Hematopoietic multipotent progenitor cell treated with erythropoietin and hydrocortisone succinate and interleukin-3 and kit ligand, for 15 days (in vitro differentiated cells): ENCODE measurements at regions not wholly inside any gene's neighbourhood (a gene's known extent, or its start where the extent isn't known, plus 50 kb on each side); places are given as distances from the start of the nearest gene placed in this dataset.

Source experiments
- DNase-seq: peaks from one replicate; pipeline ENCODE4 v3.0.0-alpha.2; 2015; ENCODE audit warnings: low spot score

DNA sequence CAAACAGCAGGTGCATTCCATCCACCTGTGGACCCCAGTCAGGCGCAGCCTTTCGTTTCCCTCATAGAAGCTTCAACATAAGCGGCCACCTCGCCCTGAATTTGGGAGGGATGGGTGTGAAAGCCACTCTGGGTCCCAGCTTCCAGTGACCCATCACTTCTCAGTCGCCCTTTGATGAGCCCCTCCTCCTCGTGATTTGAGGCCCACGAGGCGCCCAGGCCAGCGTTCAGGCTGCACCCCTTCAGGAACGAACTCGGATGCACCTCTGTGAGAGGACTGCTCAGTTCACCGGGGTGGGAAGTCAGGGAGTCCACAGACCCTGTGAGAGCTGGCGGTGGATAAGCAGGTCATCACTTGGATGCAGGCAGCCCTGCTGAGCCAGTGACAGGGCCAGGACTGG lies 1118.2 kb downstream of the BRD1 start:
- no peak for DNase-seq

DNA sequence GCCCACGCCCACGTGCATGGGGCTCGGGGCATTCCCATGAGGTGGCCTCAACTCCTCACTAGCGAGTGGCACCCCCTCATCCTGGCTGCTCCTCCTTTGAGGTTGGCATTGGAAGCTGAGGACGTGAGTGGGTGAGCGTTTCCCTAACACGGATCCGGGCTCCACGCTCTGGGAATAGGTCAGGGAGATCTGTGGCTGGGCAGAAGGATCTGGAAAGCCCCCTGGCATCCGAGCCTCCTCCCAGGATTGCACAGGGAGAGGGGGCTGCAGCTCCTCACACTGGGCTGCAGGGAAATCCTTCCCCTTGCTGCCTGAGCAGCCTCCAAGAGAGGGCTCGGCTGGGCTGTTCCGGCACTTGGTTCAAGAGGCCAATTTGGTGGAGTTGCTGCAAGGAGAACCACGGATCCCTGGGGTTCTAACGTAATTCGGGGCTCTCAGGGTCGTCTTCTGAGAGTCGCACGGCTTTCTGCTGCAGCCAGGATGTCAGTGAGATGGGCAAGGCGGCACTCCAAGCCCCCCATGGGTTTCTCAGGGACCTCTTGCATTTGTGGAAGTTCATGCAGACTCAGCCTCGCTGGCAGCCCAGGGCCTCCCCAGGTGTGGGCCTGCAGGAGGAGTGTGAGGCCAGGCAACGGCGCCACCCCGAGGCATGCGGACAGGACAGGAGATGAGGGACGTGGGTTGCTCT lies 1119.0 kb downstream of the BRD1 start:
- no peak for DNase-seq

DNA sequence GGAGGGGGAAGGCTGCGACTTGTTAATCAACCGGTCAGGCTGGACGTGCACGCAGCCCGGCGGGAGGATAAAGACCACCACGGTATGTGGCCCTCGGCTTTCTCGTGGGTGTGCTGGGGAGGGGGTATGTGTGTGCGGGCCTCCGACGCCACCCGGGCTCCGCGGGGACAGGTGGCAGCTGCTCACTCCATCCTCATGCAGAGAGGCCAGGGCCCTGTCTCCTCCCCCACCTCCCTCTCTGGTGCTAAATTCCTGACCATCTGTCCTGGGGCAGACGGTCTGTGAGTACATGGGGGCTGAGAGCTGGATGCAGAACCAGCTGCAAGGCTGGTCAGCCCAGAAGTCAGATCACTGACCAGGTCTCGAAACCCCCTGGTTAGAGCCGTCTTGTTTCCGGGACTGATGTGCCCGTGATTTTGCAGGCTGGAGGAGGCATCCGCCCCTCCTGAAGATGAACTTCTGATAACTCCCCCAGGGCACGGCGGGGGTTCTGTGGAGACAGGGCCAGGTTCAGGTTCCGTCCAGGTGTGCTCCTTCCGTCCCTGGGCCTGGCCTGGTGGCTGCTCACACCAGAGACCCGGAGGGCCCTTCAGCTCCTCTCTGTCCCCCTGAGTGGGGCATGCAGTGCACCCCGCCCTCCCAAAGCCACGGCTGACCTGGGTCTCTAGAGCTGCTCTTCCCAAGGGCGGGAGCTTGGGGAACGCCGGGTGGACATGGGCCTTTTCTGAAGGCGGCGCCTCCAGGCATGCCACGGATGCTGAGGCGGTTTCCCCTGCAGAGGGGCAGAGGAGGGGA lies 1119.7 kb downstream of the BRD1 start:
- no peak for DNase-seq

DNA sequence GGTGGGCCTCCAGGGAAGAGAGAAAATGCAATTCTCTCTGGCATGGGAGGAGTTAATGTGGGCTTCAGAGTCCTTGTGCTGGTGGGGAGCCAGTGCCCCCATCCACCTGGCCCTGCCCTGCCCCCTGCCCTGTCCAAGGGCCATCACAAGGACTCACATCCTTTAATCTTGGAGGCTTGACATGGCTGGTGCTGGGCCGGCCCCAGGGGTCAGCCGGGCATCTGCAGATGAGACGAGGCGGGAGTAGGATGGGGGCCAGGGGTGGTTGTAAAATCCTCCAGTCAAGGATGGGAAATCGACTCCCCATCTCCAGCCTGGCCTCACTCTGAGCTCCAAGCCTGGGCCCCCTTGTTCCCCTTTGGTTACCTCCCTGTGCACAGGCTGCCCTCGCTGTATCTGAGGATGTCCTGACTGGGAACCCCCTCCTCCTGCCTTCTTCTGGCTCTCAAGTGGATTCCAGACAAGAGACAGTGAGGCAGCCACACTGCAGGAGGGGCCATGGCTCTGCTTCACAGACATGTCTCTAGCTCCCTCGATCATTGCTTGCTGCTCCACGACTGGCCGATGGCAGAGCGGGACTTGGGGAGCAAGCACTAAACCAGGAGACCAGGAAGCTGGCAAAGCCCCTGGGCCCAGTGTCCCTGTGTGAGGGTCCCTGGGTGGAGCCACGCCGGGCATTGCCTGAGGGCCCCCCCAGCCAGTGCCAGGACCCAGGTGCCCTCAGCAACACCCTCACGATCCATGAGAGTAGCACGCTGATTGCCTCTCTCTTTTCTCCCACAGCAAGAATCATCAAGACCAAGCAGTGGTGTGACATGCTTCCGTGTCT lies 1120.5 kb downstream of the BRD1 start:
- no peak for DNase-seq

DNA sequence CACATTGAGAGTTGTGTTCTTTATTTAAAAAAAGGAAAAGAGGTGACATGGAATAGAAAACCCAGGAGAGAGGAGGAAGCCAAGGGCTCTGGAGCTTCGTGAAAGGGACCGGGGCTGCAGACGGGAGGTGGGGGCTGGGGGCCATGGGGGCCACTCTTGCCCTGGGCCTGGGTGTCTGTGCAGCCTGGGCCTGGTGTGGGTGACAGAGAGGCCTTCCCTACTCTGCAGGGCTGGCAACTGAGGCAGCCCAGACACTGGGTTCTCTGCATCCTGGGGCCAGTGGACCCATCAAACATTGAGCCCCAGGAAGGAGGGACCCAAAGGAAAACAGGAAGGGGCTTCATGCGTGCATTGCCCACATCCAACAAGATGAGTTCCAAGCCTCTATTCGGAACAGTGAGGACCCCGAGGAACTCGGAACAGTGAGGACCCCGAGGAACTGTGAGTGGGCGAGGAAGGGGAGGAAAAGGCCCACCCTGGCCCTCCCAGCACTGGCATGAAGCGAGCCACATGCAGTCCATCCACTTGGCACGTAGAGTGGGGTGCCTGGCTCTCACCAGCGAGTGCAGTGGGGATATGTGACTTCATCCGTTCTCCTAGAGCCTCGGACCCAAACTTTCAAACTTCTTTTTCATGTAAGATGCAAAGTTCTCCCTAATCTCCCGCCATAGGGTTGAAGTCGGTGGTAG lies 1121.6 kb downstream of the BRD1 start:
- no peak for DNase-seq

DNA sequence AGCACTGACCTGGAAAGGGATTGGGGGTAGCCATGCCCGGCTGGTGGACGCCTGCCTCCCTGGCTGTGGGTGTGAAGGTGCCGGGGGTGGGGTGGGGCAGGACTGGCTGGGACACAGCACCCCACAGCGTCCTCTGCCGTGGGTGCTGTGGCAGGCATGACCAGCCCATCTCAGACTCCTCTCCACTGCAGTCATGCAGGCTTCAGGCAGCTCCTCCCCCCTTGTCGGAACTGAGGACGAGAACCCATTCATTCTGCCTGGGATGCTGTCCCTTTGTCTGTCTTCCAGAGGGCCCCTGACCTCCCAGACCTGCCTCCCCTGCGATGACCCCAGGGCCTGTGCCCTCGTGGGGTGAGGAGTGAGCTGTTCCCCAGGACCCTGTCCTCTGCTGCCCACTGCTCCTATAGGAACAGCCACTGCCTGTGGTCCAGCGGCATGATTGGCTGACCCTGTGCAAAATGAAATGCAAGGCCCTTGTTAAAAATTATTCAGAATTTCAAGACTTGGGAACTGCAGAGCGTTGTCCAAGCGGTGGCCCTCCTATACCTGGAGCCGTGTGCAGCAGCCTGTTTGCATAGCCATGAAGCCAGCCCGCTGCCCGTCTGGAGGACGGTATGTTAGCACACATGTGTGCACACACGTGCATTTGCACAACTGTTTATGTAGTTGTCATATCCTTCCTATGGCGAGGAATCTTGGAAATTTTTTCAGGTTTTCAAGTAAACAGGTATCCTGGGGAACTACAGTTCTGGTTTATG lies 1122.3 kb downstream of the BRD1 start:
- no peak for DNase-seq

DNA sequence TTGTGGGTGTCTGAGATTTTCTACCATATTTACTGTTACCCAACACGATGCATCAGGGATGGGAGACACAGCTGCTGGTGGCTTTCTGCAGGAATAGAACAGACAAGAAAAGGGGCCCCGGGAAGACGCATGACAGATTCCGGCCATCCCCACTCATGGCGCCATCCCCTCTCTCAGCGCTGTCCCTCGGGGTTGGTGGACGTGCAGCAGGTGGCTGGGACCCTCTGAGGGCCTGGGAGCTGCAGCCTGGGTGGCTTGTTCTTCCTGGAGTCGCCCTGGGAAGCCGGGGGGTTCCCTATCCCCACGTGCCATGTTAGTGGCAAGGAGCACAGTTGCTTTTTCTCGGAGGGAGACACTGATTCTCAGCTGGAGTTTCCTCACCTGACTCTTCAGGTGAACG lies 1123.3 kb downstream of the BRD1 start:
- no peak for DNase-seq

DNA sequence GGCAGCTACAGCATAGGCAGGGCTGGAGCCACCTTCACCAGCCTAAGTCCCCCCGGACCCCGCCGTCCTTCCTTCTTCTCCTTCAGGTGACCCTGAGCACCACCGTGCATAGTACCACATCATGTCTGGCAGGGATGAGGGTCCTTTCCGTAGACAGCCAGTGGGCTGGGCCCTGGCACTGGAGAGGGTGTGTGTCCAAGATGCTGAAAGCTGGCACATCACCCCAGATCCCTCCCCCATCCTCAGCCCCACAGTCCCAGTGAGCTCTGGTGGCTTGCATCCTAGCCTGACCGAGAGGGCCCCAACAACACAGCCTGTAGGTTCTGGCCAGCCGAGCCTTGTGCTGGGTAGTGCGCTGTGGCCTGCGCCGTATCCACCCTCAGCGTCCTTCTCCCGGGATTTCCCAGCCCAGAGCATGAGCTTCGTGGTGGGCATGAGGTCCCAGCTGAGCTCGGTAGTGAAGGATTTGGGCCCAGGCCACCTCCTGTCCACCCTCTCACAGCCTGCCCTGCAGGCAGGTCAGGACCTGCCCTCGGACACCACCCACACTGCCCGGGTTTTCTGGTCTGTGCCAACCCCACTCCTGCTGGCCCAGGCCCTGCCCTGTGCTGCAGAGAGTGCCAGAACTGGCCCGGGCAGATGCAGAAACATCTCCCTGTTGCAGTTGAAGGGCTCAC lies 1124.3 kb downstream of the BRD1 start:
- no peak for DNase-seq

DNA sequence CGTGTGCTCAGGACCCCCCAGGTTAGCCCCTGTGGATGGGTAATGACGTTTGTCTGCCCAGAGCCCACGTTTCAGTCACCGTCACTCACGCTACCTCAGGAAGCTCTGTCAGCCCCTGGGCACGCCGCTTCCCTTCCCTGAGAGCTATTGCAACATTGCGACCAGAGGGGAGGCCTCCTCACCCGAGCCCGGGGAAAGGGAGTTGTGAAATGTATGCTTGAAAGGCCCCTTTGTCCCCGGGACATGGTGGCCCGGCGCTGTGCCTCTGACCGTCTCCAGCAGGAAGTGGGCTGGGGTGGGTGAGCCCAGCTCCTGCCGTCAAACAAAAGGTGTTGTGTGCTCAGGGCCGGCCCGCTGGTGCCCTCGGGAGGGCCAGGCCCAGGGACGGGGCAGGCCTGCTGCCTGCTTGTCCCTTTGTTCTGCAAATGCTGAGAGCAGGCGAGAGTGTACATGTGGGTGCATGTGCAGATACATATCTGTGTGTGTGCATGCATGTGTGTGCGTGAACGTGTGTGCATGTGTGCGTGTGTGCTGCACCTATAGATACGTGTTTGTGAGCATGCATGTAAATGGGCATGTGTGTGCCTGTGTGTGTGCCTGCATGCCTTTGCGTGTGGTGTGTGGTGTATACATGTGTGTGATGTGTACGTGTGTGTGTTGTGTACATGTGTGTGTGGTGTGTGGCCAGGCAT lies 1125.0 kb downstream of the BRD1 start:
- DNase-seq = no peak

DNA sequence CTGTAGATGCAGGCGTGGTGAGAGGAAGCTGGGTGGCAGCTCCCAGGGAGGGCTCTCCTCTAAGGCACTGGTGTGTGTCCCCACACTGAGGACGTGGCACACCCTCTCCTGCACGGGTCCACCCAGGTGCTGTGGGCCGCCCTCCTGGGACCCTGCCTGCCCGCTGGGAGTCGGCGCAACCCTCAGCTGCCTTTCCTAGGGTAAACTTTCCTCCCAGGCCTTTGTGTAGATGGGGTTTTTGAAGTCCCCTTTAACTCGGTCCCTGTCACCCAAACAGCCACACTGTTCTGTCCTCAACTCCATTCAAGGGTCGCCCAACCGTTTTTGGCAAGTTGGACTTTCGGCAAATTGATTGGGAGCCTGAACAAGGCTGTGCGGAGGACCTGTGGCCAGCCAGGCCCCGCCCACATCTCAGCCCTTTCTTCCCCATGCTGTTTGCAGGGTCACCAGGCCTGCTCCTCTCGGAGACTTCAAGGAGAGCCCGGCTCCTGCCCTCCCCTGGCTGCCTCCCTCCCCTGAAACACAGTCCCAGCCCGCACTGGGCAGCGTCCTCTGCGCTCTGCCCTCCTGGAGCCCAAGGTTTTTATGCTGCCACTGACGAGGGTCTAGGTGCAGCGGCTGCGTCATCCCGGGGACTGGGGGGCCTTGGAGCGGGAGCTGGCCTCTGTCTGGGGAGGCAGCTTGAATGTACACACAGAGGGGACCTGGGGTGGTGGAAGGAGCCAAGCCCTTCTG lies 1126.2 kb downstream of the BRD1 start:
- DNase-seq = no peak

DNA sequence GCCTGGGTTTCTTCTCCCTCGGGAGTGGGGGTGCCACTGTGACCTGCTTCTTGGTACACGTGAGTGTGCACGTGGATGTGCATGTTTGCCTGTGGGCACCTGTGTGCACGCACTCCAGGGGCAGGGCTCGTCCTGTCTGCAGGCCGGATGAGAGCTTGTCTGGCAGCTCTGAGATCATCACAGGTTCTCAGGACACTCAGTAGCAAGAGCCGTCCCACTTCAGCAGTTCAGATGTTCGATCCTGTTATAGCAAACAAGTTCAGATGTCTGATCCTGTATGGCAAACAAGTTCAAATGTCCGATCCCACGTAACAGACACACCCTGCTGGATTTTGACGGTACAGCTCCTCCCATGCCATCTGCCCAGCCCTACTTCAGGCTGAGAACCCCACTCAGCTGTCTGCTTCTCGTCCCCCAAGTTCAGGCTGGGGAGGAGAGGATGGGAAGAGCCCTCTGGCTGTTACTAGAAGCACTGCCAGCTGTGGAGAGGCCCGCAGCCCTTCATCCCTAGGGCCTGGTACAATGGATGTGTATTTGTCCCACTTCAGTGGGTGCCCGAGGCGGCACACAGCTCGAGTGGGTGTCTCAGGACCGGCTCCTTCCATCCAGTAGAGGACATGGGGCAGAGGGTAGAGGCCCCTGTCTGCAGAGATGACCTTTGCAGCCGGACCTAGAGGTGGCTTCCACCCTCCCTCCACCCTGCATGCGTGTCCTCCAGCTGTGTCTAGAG lies 1126.9 kb downstream of the BRD1 start:
- no peak for DNase-seq

DNA sequence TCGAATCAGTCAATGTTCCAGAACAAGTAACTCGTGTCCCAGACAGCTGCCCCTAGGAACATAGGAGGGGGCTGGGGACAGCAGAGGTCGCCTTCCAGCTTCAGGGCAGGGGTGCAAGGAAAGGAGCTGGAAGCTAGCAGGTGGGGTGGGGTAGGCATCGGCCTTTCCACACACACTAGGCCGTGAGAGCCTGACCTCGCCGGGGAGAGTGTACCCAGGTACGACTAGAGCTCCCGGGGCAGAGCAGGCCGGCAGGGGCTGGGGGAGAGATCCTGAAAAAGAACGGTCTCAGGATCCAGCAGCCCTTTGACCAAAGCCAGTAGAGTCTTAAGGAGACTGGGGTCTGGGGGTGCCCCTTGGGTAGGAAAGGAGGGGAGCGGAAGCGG lies 1127.5 kb downstream of the BRD1 start:
- DNase-seq = no peak

DNA sequence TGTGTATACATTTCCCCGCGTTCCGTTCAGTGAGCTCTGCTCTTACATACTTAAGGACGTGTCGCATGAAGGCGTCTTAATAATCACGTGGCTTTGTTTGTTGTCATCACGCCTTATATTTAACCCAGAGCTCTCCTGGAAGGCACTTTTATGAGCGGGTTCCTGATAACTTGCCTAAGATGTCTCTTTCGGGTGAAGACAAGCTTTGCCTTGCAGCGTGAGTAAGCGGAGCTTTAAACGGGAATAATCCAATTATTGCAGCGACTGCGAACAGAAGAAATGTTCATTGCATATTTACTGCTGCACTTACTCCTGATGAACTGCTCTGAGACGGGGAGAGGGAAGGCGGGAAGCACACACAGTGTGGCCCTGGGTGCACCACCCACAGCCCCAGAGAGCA lies 1128.2 kb downstream of the BRD1 start:
- no peak for DNase-seq

DNA sequence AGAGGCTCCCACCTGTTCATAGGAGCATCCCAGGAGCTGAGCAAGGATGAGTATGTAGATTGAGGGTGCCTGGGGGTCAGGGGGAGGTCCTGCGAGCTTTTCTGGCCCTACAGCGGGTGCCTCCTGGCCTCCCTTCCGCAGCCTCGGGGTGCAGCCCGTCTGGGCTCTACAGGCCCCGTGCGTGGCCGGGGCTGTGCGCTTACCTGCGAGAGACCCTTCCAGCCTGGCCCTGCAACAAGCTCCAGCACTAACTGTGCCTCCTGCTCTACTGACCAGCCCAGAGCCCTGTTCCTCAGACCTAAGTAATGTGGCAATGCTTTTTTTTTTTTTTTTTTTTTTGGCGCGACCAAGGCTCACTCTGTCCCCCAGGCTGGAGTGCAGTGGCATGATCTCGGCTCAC lies 1129.1 kb downstream of the BRD1 start:
- DNase-seq = no peak

DNA sequence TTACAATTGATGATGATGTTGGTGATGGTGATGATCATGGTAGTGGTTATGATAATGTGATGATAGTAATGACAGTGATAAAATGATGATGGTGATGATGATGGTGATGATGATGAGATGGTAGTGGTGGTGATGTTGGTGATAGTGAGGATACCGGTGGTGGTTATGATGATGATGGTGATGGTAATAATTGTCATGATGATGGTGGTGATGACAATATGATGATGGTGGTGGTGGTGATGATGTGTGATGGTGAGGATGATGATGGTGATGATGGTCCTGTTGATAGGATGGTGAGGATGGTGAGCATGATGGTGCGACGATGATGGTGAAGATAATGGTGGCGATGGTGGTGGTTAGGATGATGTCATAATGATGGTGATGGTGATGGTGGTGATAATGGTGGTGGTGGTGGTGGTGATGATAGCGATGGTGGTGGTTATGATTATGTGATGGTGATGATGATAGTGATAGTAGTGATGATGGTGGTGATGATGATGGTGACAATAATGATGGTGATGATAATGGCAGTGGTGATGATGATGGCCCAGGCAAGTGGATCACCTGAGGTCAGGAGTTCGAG lies 1129.9 kb downstream of the BRD1 start:
- no peak for DNase-seq

DNA sequence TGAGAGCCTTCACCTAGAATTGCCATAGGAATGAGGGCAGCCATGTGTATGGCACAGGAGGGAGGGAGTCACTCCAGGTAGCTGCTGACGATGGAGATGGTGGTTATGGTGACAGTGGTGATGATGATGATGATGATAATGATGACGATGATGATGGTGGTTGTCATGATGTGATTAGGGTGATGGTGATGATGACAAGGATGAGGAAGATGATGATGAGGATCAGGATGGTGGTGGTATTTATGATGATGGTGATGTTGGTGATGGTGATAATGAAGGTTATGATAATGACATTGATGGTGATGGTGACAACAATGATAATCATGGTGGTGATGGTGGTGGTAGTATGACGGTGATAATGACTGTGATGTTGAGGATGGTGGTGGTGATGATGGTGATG lies 1130.5 kb downstream of the BRD1 start:
- DNase-seq = no peak

DNA sequence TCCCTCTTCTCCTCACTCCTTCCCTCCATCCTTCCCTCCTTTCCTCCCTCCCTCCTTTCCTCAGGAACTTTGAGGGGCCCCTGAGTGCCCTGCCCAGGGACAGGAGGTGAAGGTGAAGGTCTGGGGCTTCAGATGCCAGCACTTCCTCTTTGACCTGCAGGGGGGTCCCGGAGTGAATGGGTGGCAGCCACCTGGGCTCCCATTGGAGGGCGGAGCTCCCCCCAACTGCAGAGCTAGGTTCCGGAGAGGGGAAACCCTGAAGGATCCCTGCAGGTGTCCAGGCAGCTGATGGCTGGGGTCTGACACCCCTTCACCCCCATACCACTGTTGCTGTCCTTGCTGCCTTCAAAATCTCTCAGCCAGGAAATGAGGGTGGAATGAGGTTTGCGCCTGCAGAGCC lies 1131.3 kb downstream of the BRD1 start:
- no peak for DNase-seq

DNA sequence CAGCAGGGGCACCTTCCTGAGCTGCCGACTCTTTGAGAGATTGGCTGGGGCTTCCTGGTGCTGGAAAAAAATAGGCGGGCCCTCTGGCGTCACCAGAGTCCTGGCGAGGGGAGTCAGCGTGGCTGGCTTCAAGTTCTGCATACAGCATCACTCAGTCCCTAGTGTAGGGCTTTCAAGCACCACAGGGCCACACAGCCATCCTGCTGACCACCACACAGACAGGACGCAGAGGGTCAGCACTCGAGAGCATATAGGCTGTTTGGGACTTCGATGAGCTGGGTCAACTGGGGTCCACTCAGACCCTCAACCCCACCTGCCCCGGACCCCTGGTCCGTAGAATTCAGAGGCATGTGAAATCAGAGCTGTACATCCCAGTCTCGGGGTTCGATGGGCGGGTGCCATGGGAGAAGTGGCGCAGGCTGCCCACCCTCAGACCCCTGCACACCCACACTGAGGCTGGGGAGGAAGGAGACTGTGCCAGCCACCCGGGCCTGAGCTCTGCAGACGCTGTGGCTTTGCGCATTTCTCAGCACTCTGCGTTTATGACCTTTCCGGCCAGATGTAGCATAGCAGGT lies 1131.9 kb downstream of the BRD1 start:
- DNase-seq = no peak
